HG03025 (cell line): ENCODE measurements at regions not wholly inside any gene's neighbourhood (a gene's known extent, or its start where the extent isn't known, plus 50 kb on each side); places are given as distances from the start of the nearest gene placed in this dataset.
"Not testable (repeated sequence)": the region's sequence is repeated elsewhere in the genome, so short reads cannot be mapped to it uniquely, and the experiment has no call there.

Experiments used
- ATAC-seq: cut with Tn5 transposase; IDR thresholded peaks from one replicate; pipeline ENCODE4 v1.9.1; 2021; ENCODE audit warnings: mild to moderate bottlenecking, moderate library complexity; ENCODE audit not compliant: unreplicated experiment, low FRiP score

- no peak for ATAC-seq
Observed at GRCh38 chr2:39568561-39569006, 97.1 kb upstream of the TMEM178A start.

GRCh38 chr2:39570130-39570555 lies 95.6 kb upstream of the TMEM178A start:
- no peak for ATAC-seq

GRCh38 chr2:39570614-39571013 lies 95.1 kb upstream of the TMEM178A start:
- ATAC-seq, result no peak

GRCh38 chr2:39571111-39571731 lies 94.5 kb upstream of the TMEM178A start:
- no peak for ATAC-seq

GRCh38 chr2:39573276-39573675 lies 92.4 kb upstream of the TMEM178A start:
- no peak for ATAC-seq

GRCh38 chr2:39581866-39582265 lies 83.9 kb upstream of the TMEM178A start:
- no peak for ATAC-seq

- no peak for ATAC-seq
Observed at GRCh38 chr2:39583213-39583612, 82.5 kb upstream of the TMEM178A start.

GRCh38 chr2:39583781-39584180 lies 81.9 kb upstream of the TMEM178A start:
- no peak for ATAC-seq

- no peak for ATAC-seq
Observed at GRCh38 chr2:39584283-39584965, 81.3 kb upstream of the TMEM178A start.

- not testable (repeated sequence) for ATAC-seq
Observed at GRCh38 chr2:39585531-39585930, 80.2 kb upstream of the TMEM178A start.

- no peak for ATAC-seq
Observed at GRCh38 chr2:39587168-39587567, 78.5 kb upstream of the TMEM178A start.

GRCh38 chr2:39587641-39588040 lies 78.1 kb upstream of the TMEM178A start:
- no peak for ATAC-seq

- no peak for ATAC-seq
Observed at GRCh38 chr2:39593439-39594393, 72.0 kb upstream of the TMEM178A start.

- ATAC-seq, result no peak
Observed at GRCh38 chr2:39595116-39595515, 70.6 kb upstream of the TMEM178A start.

GRCh38 chr2:39597314-39597713 lies 68.4 kb upstream of the TMEM178A start:
- no peak for ATAC-seq

GRCh38 chr2:39602616-39603015 lies 63.1 kb upstream of the TMEM178A start:
- ATAC-seq, result no peak

GRCh38 chr2:39603436-39603835 lies 62.3 kb upstream of the TMEM178A start:
- no peak for ATAC-seq

GRCh38 chr2:39604866-39605265 lies 60.9 kb upstream of the TMEM178A start:
- no peak for ATAC-seq

GRCh38 chr2:39606585-39606984 lies 59.1 kb upstream of the TMEM178A start:
- ATAC-seq, result no peak

GRCh38 chr2:39607538-39608262 lies 58.0 kb upstream of the TMEM178A start:
- no peak for ATAC-seq

- no peak for ATAC-seq
Observed at GRCh38 chr2:39608263-39608575, 57.5 kb upstream of the TMEM178A start.
